K562 (cell line): ENCODE measurements at regions not wholly inside any gene's neighbourhood (a gene's known extent, or its start where the extent isn't known, plus 50 kb on each side); places are given as distances from the start of the nearest gene placed in this dataset.

Experiments used
- ARID1B ChIP-seq: fragments of 450-650 bp; IDR thresholded peaks from 2 replicates; pipeline ENCODE4 v1.6.1; 2016; ENCODE audit warnings: antibody characterized with exemption, mild to moderate bottlenecking, inconsistent platforms
- EP300 ChIP-seq: IDR thresholded peaks from 2 replicates; pipeline ENCODE4 v1.6.1; 2012; ENCODE audit warnings: low read length, improper control_type of control experiment
- POLR3A ChIP-seq: IDR thresholded peaks from 2 replicates; pipeline ENCODE4 v1.6.1; 2011; ENCODE audit warnings: borderline replicate concordance, mild to moderate bottlenecking, moderate library complexity; ENCODE audit not compliant: insufficient read length, insufficient read depth; ENCODE audit errors: extremely low read depth
- SMAD3 ChIP-seq: fragments of 450-650 bp; formaldehyde crosslinking; conservative IDR thresholded peaks from 2 replicates; pipeline ENCODE4 v1.4.0; 2020; ENCODE audit warnings: mild to moderate bottlenecking
- TF ChIP-seq, protein P1 (sequence below), 3 experiments: IDR thresholded peaks in 2 of 3; conservative IDR thresholded peaks in 1 of 3; 2 replicates each; pipeline ENCODE4 v1.5.1; 2011 to 2012; ENCODE audit warnings: low read length in 3 of 3, mild to moderate bottlenecking in 3 of 3, control low read depth in 2 of 3, improper control_type of control experiment in 1 of 3, inconsistent platforms in 1 of 3, low read depth in 1 of 3, mixed read lengths in 1 of 3, moderate library complexity in 1 of 3; ENCODE audit not compliant: insufficient read depth in 2 of 3
- TF ChIP-seq, protein P2 (sequence below): fragments of 450-650 bp; formaldehyde crosslinking; IDR thresholded peaks from 2 replicates; pipeline ENCODE4 v1.4.0; 2020; ENCODE audit warnings: mild to moderate bottlenecking, moderate library complexity
- TF ChIP-seq, protein P3 (sequence below), 2 experiments: fragments of 450-650 bp in 1 of 2; sonication (generic) in 1 of 2; formaldehyde crosslinking in 1 of 2; IDR thresholded peaks in 1 of 2; conservative IDR thresholded peaks in 1 of 2; 2 replicates each; pipeline versions ENCODE4 v1.6.1 to v1.8.1; 2016 to 2023; ENCODE audit warnings: mild to moderate bottlenecking in 2 of 2, moderate library complexity in 2 of 2, inconsistent platforms in 1 of 2, missing genetic modification reagents in 1 of 2

DNA sequence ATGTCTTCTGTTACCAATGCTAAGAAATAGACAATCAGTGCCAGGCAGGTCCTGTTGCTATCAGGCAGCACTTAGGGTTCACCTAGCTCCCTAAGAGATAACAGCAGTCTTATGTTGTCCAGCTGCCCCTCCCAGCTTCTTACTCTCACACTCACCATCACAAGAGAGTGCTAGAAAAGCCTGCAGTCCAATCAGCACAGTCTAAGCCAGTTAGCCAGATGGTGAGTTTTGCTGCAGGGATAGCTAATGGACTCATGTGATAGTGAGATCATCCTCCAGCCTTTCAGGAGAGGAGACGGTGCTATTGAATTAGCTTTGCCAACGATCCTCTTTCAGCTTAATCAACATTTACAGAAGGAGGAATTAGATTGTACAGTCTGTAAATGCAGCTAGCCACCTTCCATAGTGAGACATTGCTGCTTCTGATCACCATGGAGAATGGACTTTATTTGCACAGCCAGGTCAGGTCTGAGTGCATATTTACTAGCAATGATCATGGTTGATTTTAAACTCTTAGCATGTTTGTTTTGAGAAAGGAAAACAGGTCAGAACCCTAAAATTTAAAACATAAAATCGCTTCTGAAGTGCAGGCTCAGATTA, 438.3 kb downstream of the CENPC start:
- TF ChIP-seq, protein P1, sequence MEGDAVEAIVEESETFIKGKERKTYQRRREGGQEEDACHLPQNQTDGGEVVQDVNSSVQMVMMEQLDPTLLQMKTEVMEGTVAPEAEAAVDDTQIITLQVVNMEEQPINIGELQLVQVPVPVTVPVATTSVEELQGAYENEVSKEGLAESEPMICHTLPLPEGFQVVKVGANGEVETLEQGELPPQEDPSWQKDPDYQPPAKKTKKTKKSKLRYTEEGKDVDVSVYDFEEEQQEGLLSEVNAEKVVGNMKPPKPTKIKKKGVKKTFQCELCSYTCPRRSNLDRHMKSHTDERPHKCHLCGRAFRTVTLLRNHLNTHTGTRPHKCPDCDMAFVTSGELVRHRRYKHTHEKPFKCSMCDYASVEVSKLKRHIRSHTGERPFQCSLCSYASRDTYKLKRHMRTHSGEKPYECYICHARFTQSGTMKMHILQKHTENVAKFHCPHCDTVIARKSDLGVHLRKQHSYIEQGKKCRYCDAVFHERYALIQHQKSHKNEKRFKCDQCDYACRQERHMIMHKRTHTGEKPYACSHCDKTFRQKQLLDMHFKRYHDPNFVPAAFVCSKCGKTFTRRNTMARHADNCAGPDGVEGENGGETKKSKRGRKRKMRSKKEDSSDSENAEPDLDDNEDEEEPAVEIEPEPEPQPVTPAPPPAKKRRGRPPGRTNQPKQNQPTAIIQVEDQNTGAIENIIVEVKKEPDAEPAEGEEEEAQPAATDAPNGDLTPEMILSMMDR (IDR thresholded peaks at IDR 0.05 in 2 of 3, conservative IDR thresholded peaks at IDR 0.05 in 1 of 3; ENCODE audit: insufficient read depth in 2 of 3, low read depth in 1 of 3, low read length in 3 of 3) = no peak
- TF ChIP-seq, protein P2, sequence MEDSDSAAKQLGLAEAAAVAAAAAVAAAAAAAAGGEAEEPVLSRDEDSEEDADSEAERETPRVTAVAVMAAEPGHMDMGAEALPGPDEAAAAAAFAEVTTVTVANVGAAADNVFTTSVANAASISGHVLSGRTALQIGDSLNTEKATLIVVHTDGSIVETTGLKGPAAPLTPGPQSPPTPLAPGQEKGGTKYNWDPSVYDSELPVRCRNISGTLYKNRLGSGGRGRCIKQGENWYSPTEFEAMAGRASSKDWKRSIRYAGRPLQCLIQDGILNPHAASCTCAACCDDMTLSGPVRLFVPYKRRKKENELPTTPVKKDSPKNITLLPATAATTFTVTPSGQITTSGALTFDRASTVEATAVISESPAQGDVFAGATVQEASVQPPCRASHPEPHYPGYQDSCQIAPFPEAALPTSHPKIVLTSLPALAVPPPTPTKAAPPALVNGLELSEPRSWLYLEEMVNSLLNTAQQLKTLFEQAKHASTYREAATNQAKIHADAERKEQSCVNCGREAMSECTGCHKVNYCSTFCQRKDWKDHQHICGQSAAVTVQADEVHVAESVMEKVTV (CRISPR knock-in tag) = no peak
- TF ChIP-seq ARID1B (no peak), POLR3A (no peak), EP300 (no peak), SMAD3 (CRISPR knock-in tag) (no peak)
- TF ChIP-seq, protein P3, sequence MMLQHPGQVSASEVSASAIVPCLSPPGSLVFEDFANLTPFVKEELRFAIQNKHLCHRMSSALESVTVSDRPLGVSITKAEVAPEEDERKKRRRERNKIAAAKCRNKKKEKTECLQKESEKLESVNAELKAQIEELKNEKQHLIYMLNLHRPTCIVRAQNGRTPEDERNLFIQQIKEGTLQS (IDR thresholded peaks at IDR 0.05) = no peak
- TF ChIP-seq, protein P3 (CRISPR knock-in tag; conservative IDR thresholded peaks at IDR 0.05) = no peak
